CMK (cell line): ENCODE measurements at regions not wholly inside any gene's neighbourhood (a gene's known extent, or its start where the extent isn't known, plus 50 kb on each side); places are given as distances from the start of the nearest gene placed in this dataset.
"Not testable (repeated sequence)": the region's sequence is repeated elsewhere in the genome, so short reads cannot be mapped to it uniquely, and the experiment has no call there.

Experiments used
- DNase-seq: peaks from one replicate; pipeline ENCODE4 v3.0.0-alpha.2; 2010; ENCODE audit warnings: low read depth

- DNase-seq, result no peak
These were observed 457.3 kb downstream of the DMAC1 start for GRCh38 chr9:7342229-7342628.

GRCh38 chr9:7341571-7341970 lies 458.0 kb downstream of the DMAC1 start:
- DNase-seq, result no peak

- no peak for DNase-seq
These were observed 459.1 kb downstream of the DMAC1 start for GRCh38 chr9:7340451-7340850.

GRCh38 chr9:7338586-7339281 lies 460.8 kb downstream of the DMAC1 start:
- DNase-seq, result no peak

- DNase-seq, result no peak
These were observed 463.1 kb downstream of the DMAC1 start for GRCh38 chr9:7336356-7337065.

- DNase-seq, result no peak
These were observed 465.9 kb downstream of the DMAC1 start for GRCh38 chr9:7333719-7334118.

- DNase-seq, result no peak
These were observed 466.8 kb downstream of the DMAC1 start for GRCh38 chr9:7332780-7333179.

- DNase-seq, result no peak
These were observed 471.1 kb downstream of the DMAC1 start for GRCh38 chr9:7328453-7328852.

- no peak for DNase-seq
These were observed 473.6 kb downstream of the DMAC1 start for GRCh38 chr9:7325995-7326394.

- DNase-seq, result no peak
These were observed 475.4 kb downstream of the DMAC1 start for GRCh38 chr9:7324152-7324598.

- no peak for DNase-seq
These were observed 478.7 kb downstream of the DMAC1 start for GRCh38 chr9:7320841-7321240.

GRCh38 chr9:7320139-7320538 lies 479.4 kb downstream of the DMAC1 start:
- DNase-seq, result no peak

- no peak for DNase-seq
These were observed 480.7 kb downstream of the DMAC1 start for GRCh38 chr9:7318920-7319319.

GRCh38 chr9:7316967-7317366 lies 482.6 kb downstream of the DMAC1 start:
- no peak for DNase-seq

GRCh38 chr9:7316166-7316795 lies 483.3 kb downstream of the DMAC1 start:
- no peak for DNase-seq

- DNase-seq, result no peak
These were observed 483.8 kb downstream of the DMAC1 start for GRCh38 chr9:7315746-7316145.

- no peak for DNase-seq
These were observed 484.5 kb downstream of the DMAC1 start for GRCh38 chr9:7315116-7315515.

GRCh38 chr9:7313389-7313788 lies 486.2 kb downstream of the DMAC1 start:
- DNase-seq, result no peak

GRCh38 chr9:7309051-7309450 lies 490.5 kb downstream of the DMAC1 start:
- DNase-seq, result not testable (repeated sequence)

- DNase-seq, result no peak
These were observed 493.9 kb downstream of the DMAC1 start for GRCh38 chr9:7305677-7306076.

GRCh38 chr9:7304627-7304995 lies 495.0 kb downstream of the DMAC1 start:
- no peak for DNase-seq

- no peak for DNase-seq
These were observed 495.5 kb downstream of the DMAC1 start for GRCh38 chr9:7303907-7304626.

GRCh38 chr9:7300484-7300883 lies 499.1 kb downstream of the DMAC1 start:
- no peak for DNase-seq
